SK-N-SH (cell line): ENCODE measurements at regions not wholly inside any gene's neighbourhood (a gene's known extent, or its start where the extent isn't known, plus 50 kb on each side); places are given as distances from the start of the nearest gene placed in this dataset.

Source experiments
- CTCF ChIA-PET: fragments of 300-600, 350-600 bp; formaldehyde crosslinking; extraction: SDS; loops from one replicate; lab custom pipeline; 2021; lab: Yijun Ruan, JAX
- POLR2A ChIA-PET: fragments of 350-600 bp; sonication (Branson Sonifier 250); formaldehyde crosslinking; extraction: SDS; loops from one replicate; lab custom pipeline; 2020; ENCODE audit warnings: antibody characterized with exemption, inconsistent platforms; lab: Yijun Ruan, JAX
- DNase-seq: peaks from one replicate; pipeline ENCODE4 v3.0.0; 2012
- H2AFZ ChIP-seq: fragments of 200-600 bp; sonication (generic); 2 replicates; pipeline ENCODE4 v1.8.1; 2016; ENCODE audit warnings: antibody characterized with exemption, mild to moderate bottlenecking, low read depth
- H3F3A ChIP-seq: fragments of 200-600 bp; sonication (generic); replicated peaks from 2 replicates; pipeline ENCODE3; 2016; ENCODE audit warnings: antibody characterized with exemption, mild to moderate bottlenecking; ENCODE audit not compliant: insufficient read depth
- H3K27ac ChIP-seq, 2 experiments: fragments of 200-500 bp in 1 of 2; fragments of 200-600 bp in 1 of 2; sonication (Bioruptor generic) in 1 of 2; sonication (generic), shearing (Covaris generic) in 1 of 2; 2 replicates each; pipeline versions ENCODE4 v1.5.1 to v1.6.1; 2014 to 2016; ENCODE audit warnings: low read depth in 2 of 2, inconsistent platforms in 1 of 2, low read length in 1 of 2, mild to moderate bottlenecking in 1 of 2, mixed read lengths in 1 of 2
- H3K27me3 ChIP-seq: fragments of 200-600 bp; sonication (generic), shearing (Covaris generic); 2 replicates; pipeline ENCODE4 v1.6.1; 2016; ENCODE audit warnings: mixed run types; ENCODE audit not compliant: insufficient read depth
- H3K36me3 ChIP-seq, 2 experiments: fragments of 200-500 bp in 1 of 2; fragments of 200-600 bp in 1 of 2; sonication (Bioruptor generic) in 1 of 2; sonication (generic) in 1 of 2; replicated peaks in 1 of 2; 2 replicates each; pipeline versions ENCODE3 to v1.5.1; 2014 to 2016; ENCODE audit warnings: low read length in 1 of 2, mild to moderate bottlenecking in 1 of 2; ENCODE audit not compliant: insufficient read depth in 2 of 2, control insufficient read depth in 1 of 2
- H3K4me1 ChIP-seq, 2 experiments: fragments of 200-500 bp in 1 of 2; fragments of 200-600 bp in 1 of 2; sonication (Bioruptor generic) in 1 of 2; sonication (generic), shearing (Covaris generic) in 1 of 2; 2 replicates each; pipeline versions ENCODE4 v1.5.1 to v1.6.1; 2014 to 2016; ENCODE audit warnings: low read depth in 1 of 2, low read length in 1 of 2, mixed run types in 1 of 2; ENCODE audit not compliant: insufficient read depth in 2 of 2, control insufficient read depth in 1 of 2
- H3K4me2 ChIP-seq: fragments of 200-600 bp; sonication (generic), shearing (Covaris generic); 2 replicates; pipeline ENCODE4 v1.6.1; 2017; ENCODE audit warnings: mixed run types
- H3K4me3 ChIP-seq, 2 experiments: fragments of 200-500 bp in 1 of 2; fragments of 200-600 bp in 1 of 2; sonication (Bioruptor generic) in 1 of 2; sonication (generic), shearing (Covaris generic) in 1 of 2; 2 replicates each; pipeline versions ENCODE4 v1.5.1 to v1.8.1; 2014 to 2016; ENCODE audit warnings: low read depth in 2 of 2, inconsistent platforms in 1 of 2, low read length in 1 of 2, mild to moderate bottlenecking in 1 of 2, mixed read lengths in 1 of 2, moderate library complexity in 1 of 2
- H3K79me2 ChIP-seq: fragments of 200-600 bp; sonication (generic); 2 replicates; pipeline ENCODE4 v1.8.1; 2017; ENCODE audit warnings: mild to moderate bottlenecking; ENCODE audit not compliant: insufficient read depth
- H3K9ac ChIP-seq: fragments of 200-600 bp; sonication (generic); 2 replicates; pipeline ENCODE4 v1.6.1; 2017; ENCODE audit warnings: mixed run types
- H3K9me2 ChIP-seq: fragments of 200-600 bp; sonication (generic); 2 replicates; pipeline ENCODE4 v1.6.1; 2017; ENCODE audit warnings: mixed run types
- H3K9me3 ChIP-seq: fragments of 200-600 bp; sonication (generic); 2 replicates; pipeline ENCODE4 v1.6.1; 2017; ENCODE audit warnings: mixed run types, mild to moderate bottlenecking, moderate library complexity
- H4K20me1 ChIP-seq: fragments of 200-600 bp; sonication (generic); 2 replicates; pipeline ENCODE4 v1.6.1; 2017; ENCODE audit warnings: mild to moderate bottlenecking, mixed run types; ENCODE audit not compliant: insufficient read depth
- CTCF ChIP-seq: fragments of 200-600 bp; sonication (generic); IDR thresholded peaks from 2 replicates; pipeline ENCODE4 v1.6.1; 2017; ENCODE audit warnings: antibody characterized with exemption, mild to moderate bottlenecking, moderate library complexity
- ELF1 ChIP-seq: IDR thresholded peaks from 2 replicates; pipeline ENCODE4 v1.4.0; 2012
- EP300 ChIP-seq, 2 experiments: IDR thresholded peaks; 2 replicates each; pipeline versions ENCODE4 v1.4.0 to v1.6.1; 2012; ENCODE audit warnings: borderline replicate concordance in 1 of 2, low read depth in 1 of 2, low read length in 1 of 2
- EZH2phosphoT487 ChIP-seq: fragments of 200-600 bp; sonication (generic); IDR thresholded peaks from 2 replicates; pipeline ENCODE4 v1.6.1; 2017; ENCODE audit warnings: low read depth, mixed run types, mild to moderate bottlenecking, antibody characterized with exemption, moderate library complexity, borderline replicate concordance
- FOXJ3 ChIP-seq: sonication (generic); formaldehyde crosslinking; IDR thresholded peaks from 2 replicates; pipeline ENCODE4 v1.5.1; 2020; ENCODE audit warnings: mild to moderate bottlenecking, missing genetic modification reagents
- FOXM1 ChIP-seq: IDR thresholded peaks from 2 replicates; pipeline ENCODE4 v1.4.0; 2012; ENCODE audit warnings: low read depth, mild to moderate bottlenecking
- GABPA ChIP-seq: IDR thresholded peaks from 2 replicates; pipeline ENCODE4 v1.4.0; 2012; ENCODE audit warnings: low read depth, mild to moderate bottlenecking
- IRF3 ChIP-seq: fragments of 150-350 bp; IDR thresholded peaks from 2 replicates; pipeline ENCODE4 v1.6.1; 2016; ENCODE audit warnings: mild to moderate bottlenecking, low read depth, low read length
- JUND ChIP-seq: IDR thresholded peaks from 2 replicates; pipeline ENCODE4 v1.4.0; 2012
- RAD21 ChIP-seq: IDR thresholded peaks from 2 replicates; pipeline ENCODE4 v1.6.1; 2012; ENCODE audit warnings: mild to moderate bottlenecking, low read length
- SIN3A ChIP-seq: IDR thresholded peaks from 2 replicates; pipeline ENCODE4 v1.6.1; 2012; ENCODE audit warnings: low read depth, mild to moderate bottlenecking, low read length, moderate library complexity, borderline replicate concordance
- YY1 ChIP-seq: IDR thresholded peaks from 2 replicates; pipeline ENCODE4 v1.4.0; 2012; ENCODE audit warnings: low read depth, mild to moderate bottlenecking
- WGBS: methylation state at CpG from one replicate; pipeline ENCODE4 v1.1.6; 2017; ENCODE audit warnings: low lambda C conversion rate; 5-methylcytosine and 5-hydroxymethylcytosine counted together

- Histone ChIP-seq H3K9me2 (no peaks in the 10 kb centered on the region), H3K27ac (no peak overlapping the region), H2AFZ (no peak overlapping the region), H3K4me2 (no peak overlapping the region), H3F3A (no peaks in the 10 kb centered on the region), H3K79me2 (no peaks in the 10 kb centered on the region), H3K4me3 (no peak overlapping the region), H3K36me3 (no peaks in the 10 kb centered on the region), H4K20me1 (no peaks in the 10 kb centered on the region), H3K9ac (no peak overlapping the region), H3K4me1 (no peaks in the 10 kb centered on the region), H3K27me3 (no peaks in the 10 kb centered on the region), H3K9me3 (no peaks in the 10 kb centered on the region)
- WGBS, result 32% methylated on average over 3 of the region's 3 CpGs
- no peak for DNase-seq
- no peak for TF ChIP-seq YY1
- TF ChIP-seq CTCF, result no peak
- no peak for TF ChIP-seq EZH2phosphoT487
- no peak for TF ChIP-seq IRF3
- no peak for TF ChIP-seq FOXM1
- no peak for TF ChIP-seq EP300 (IDR thresholded peaks at IDR 0.05; ENCODE audit: borderline replicate concordance in 1 of 2, low read depth in 1 of 2, low read length in 1 of 2)
- TF ChIP-seq ELF1, result no peak
- TF ChIP-seq RAD21, result no peak
- no peak for TF ChIP-seq JUND
- TF ChIP-seq SIN3A, result no peak
- CTCF ChIA-PET, result interaction anchor here (1.1 kb wide), 1 partner anchor 38 kb away, joined by 3 read pairs; no protein-coding TSS in a partner anchor
- POLR2A ChIA-PET, result no interaction called here
Measured at GRCh38 chr10:126787201-126787600, 116.7 kb upstream of the C10orf90 start.

GRCh38 chr10:126795318-126795717, 109.9 kb upstream of the DOCK1 start:
- no peaks in the 10 kb centered on the region for H3K9me3 ChIP-seq
- POLR2A ChIA-PET, result no interaction called here
- DNase-seq, result no peak
- no peaks in the 10 kb centered on the region for H3K27me3 ChIP-seq
- CTCF ChIA-PET, result no interaction called here
- 27% methylated on average over 2 of the region's 2 CpGs for WGBS
- H4K20me1 ChIP-seq, result no peaks in the 10 kb centered on the region
- no peak overlapping the region for H2AFZ ChIP-seq
- no peak overlapping the region for H3K27ac ChIP-seq
- H3K79me2 ChIP-seq, result no peaks in the 10 kb centered on the region
- no peak overlapping the region for H3K9ac ChIP-seq
- TF ChIP-seq ELF1, result no peak
- TF ChIP-seq FOXJ3 (CRISPR knock-in tag), result no peak
- no peak for TF ChIP-seq GABPA
- TF ChIP-seq JUND, result no peak
- no peaks in the 10 kb centered on the region for H3K9me2 ChIP-seq
- H3K36me3 ChIP-seq, result no peaks in the 10 kb centered on the region
- no peak overlapping the region for H3K4me3 ChIP-seq
- no peaks in the 10 kb centered on the region for H3F3A ChIP-seq
- H3K4me2 ChIP-seq, result no peak overlapping the region
- H3K4me1 ChIP-seq, result no peaks in the 10 kb centered on the region
